GM19455 (cell line): ENCODE measurements at regions not wholly inside any gene's neighbourhood (a gene's known extent, or its start where the extent isn't known, plus 50 kb on each side); places are given as distances from the start of the nearest gene placed in this dataset.

ENCODE experiments used
- ATAC-seq: cut with Tn5 transposase; IDR thresholded peaks from one replicate; pipeline ENCODE4 v1.9.1; 2021; ENCODE audit not compliant: unreplicated experiment

- ATAC-seq = no peak
These were observed 172.9 kb downstream of the ZDHHC21 start for GRCh38 chr9:14520341-14520740.

- ATAC-seq = no peak
These were observed 175.9 kb downstream of the ZDHHC21 start for GRCh38 chr9:14517154-14517906.

DNA sequence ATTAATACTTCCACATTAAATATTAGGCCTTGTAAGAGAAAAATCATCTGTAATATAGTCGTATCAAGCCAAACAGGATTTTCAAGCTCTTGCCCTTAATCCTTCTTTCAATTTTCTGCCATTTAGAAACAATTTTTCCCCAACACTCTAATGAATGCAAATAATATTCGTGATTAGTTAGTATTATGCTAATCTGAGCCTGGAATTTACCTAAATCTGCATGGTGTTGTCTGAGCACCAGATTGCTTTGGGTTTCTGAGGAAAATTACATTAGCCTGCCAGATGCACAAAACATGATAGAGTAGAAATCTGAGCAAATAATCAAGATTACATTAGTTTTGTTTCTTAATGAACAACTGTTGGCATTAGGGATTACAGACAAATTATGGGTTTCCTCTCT, 176.6 kb downstream of the ZDHHC21 start:
- ATAC-seq = no peak

GRCh38 chr9:14515571-14516198, 177.5 kb downstream of the ZDHHC21 start:
- no peak for ATAC-seq

DNA sequence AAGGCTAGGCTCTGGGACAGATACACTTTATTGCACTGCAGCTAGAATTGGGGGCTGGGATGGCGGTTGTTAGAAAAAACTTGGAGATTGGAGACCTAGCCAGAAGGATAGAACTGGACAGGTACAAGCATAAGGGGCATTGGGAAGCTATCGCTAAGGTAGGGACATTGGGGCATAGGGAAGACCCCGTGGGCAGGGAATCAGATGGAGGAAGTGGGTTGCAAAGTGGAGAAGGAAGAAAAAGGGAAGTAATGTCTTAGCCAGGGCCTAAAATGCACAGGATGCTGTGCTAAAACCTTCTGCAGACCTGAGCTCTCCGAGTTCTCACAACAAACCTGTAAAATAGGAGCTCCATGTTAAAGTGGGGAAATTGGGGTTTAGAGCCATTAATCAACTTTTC, 178.2 kb downstream of the ZDHHC21 start:
- ATAC-seq = no peak

DNA sequence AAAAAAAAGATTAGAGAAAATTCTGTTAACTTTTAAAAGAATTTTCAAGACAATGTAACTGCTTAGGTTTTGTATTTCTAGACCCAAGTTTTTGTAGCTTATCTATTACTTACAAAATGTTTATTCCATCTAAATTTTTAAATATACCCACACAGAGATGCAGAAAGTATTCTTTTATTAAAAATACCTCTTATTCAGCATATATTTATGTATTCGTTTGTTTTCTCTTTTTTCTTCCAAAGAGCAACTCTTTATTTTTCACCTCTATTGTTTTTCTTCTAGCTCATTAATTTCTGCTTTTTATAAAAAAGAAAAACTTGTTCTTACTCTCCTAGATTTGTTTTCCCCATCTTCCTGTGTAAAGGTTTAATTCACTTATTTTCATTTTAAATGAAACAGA, 180.3 kb downstream of the ZDHHC21 start:
- no peak for ATAC-seq

- ATAC-seq = no peak
These were observed 181.8 kb downstream of the ZDHHC21 start for GRCh38 chr9:14511452-14511851.

DNA sequence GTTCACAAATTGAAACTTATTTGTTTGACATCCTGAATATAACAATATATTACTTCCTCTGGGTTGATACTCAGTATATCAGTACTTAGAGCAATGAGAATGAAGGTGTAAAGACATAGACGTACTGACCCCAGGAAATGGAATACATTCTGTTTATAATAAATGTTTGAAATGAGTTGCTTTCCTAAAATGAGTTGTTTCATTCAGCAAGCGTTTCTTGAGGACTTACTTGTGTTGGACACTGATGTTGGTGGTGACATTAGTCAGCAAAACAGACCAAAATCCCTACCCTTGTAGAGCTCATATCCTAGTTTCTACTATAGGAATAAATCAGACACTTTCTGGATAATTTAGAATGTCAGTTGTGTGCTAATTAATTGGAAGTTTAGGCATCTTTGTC, 184.3 kb downstream of the ZDHHC21 start:
- no peak for ATAC-seq

- ATAC-seq = no peak
These were observed 187.4 kb upstream of the NFIB start for GRCh38 chr9:14501366-14501765.

GRCh38 chr9:14500705-14501104, 186.8 kb upstream of the NFIB start:
- no peak for ATAC-seq

GRCh38 chr9:14499976-14500375, 186.0 kb upstream of the NFIB start:
- ATAC-seq = no peak

DNA sequence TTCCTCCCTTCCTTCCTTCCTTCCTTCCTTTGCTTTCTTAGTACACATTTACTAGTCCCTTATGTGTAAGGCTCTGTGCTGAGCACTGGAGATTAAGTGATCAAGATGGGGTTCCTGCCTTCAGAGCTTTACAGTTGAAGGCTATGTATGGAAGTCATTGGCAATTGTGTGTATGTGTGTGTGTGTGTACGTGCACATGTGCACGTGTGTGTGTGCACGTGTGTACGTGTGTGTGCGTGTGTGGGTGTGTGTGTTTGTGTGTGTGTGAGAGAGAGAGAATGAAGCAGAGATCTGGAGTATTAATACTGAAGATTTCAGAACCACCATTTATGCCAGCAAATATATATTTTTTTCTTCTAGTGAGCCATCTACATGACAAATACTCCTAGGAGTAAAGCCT, 184.9 kb upstream of the NFIB start:
- ATAC-seq = no peak

DNA sequence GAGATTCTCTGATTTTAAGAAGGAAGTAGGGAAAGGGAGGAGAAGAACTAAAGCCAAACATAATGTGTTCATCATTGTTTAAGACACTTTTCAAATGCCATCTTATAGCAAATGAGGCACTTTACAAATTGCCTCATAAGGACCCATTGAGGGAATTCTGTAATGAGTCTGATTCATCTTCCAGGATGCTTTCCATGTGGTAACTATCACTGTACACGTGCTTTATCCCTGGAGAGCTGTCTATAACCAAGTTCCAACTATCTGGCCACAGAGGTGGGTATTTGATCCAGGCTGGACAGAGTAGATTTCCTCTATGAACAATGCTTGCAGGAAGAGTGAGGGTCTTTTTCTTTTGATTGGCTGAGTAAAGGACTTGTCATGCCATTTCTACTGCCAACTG, 183.5 kb upstream of the NFIB start:
- no peak for ATAC-seq

DNA sequence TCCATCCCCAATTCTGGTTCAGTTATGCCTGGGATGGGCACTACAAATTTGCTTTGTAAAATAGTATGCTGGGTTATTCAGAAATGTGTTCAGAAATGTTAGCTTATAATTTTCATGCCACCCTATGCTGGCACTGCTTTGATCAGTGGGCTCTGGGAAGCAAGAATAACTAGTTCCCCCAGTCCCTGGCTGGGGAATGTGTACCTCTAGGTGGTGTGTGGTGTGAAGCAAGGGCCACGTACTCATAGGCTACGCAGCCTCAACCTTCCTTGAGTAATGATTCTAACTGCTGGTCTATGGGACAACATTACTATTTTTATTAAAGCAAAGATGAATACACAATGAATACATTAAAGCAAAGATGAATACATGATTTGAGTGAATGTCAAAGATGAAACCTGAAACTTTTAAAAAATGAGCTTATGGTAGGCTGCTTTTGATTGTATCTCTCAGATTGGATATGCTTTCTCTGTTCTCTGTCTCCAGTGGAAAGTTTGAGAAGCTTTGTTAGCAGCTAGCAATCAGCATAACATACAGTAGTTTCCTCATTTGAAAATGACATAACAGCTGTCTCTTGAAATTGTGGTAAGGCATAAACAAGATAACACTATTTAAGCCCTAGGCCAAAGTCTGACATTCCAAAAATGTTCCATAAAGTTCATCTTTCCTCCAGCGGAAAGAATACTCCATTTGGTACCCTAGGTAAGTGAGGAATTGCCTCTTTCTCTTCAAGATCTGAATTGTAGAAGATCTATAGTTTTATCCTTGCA, 174.7 kb upstream of the NFIB start:
- no peak for ATAC-seq

DNA sequence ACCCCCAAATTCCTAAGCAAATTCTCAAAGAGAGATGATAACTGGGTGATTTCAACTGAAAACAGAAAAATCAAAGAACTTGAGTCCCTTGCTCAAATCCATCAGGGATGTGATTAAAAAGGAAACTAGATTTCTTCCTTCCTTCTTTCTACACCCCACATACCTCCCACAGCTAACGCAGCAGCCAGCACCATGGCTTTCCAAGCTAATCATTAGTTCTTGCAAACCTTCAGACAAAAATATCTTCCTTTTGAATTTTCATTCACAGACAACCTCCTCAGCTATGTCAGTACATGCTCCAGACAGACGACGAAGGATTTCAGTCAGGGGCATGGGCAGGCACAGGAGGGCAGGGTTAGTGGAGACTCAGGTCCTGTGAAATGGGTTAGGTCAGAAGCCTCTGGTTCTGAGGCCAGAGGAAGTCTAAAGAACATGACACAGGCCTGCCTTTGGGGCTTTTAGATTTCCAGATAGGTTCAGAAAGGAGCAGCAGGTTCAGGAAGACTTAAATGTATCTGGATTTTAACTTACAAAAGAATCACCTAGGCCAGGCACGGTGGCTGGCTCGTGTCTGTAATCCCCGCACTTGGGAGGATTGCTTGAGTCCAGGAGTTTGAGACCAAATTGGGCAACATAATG, 173.7 kb upstream of the NFIB start:
- ATAC-seq = no peak

- no peak for ATAC-seq
These were observed 171.4 kb upstream of the NFIB start for GRCh38 chr9:14485366-14485765.

GRCh38 chr9:14482856-14483255, 168.9 kb upstream of the NFIB start:
- ATAC-seq = no peak

DNA sequence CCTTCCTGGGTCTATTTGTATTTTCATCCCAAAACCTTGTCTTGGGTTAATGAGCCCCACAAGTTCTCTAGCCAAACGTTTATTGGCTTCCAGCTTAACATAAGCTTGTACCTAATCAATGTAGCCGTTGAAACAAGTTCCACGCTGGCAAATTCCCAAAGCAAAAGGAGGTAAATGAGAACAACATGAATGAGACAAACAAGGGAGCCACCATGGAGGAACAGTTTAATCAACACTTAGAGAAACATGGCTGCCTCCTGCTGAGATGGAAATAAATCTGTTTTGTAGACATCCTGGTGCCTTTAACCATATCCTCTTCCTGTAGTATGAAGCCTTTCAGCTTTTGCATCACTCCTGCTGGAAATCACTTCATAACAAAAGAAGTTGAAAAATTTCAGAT, 166.6 kb upstream of the NFIB start:
- ATAC-seq = no peak

DNA sequence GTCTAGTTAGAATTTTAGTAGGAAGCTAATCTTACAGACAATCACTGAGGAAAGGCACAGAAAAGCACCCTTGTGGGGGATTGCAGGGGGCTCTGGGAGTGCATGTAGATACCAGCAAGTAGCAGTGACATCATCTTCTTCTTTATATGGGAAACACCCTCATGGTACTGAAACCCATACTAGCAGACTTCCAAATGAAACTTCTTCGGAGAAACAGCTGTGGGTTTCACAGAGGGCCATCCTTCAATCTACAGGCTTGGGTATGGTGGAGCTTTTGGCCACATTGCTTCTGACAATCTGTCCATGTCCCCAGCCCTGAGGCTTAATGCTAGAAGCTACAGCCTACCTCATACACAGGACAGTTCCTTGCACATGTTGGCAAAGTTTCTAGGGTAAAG, 165.2 kb upstream of the NFIB start:
- ATAC-seq = no peak

GRCh38 chr9:14478175-14479162, 164.5 kb upstream of the NFIB start:
- ATAC-seq = no peak
